ENCODE measurements at regions not wholly inside any gene's neighbourhood (a gene's known extent, or its start where the extent isn't known, plus 50 kb on each side); places are given as distances from the start of the nearest gene placed in this dataset.

DNA sequence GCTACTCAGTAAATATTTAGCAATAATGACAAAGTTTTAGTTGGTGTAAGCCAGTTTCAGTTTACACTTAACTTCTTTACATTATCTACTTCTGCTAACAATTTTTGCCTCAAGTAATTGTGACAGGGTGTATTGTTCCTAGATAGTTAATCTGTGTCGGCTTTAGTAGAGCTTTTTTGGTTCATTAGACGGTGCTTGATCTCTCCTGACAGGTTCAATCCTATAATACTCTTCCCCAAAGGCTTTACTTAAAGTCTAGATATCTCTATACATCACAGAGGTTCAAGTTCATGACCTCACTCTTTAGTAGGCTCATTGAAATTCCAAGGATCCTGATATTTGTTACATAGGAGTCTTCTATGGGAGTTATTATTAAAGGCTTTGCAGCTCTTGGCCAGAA, 365.6 kb upstream of the DPPA4 start:
- TF ChIP-seq, protein P1, sequence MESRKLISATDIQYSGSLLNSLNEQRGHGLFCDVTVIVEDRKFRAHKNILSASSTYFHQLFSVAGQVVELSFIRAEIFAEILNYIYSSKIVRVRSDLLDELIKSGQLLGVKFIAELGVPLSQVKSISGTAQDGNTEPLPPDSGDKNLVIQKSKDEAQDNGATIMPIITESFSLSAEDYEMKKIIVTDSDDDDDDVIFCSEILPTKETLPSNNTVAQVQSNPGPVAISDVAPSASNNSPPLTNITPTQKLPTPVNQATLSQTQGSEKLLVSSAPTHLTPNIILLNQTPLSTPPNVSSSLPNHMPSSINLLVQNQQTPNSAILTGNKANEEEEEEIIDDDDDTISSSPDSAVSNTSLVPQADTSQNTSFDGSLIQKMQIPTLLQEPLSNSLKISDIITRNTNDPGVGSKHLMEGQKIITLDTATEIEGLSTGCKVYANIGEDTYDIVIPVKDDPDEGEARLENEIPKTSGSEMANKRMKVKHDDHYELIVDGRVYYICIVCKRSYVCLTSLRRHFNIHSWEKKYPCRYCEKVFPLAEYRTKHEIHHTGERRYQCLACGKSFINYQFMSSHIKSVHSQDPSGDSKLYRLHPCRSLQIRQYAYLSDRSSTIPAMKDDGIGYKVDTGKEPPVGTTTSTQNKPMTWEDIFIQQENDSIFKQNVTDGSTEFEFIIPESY (IDR thresholded peaks at IDR 0.05), result no peak
- TF ChIP-seq NR2F2 (IDR thresholded peaks at IDR 0.05), result no peak
